LNCaP clone FGC (cell line): ENCODE measurements at regions not wholly inside any gene's neighbourhood (a gene's known extent, or its start where the extent isn't known, plus 50 kb on each side); places are given as distances from the start of the nearest gene placed in this dataset.

ENCODE experiments used
- DNase-seq: peaks from one replicate; pipeline ENCODE4 v3.0.0-alpha.2; 2011; ENCODE audit warnings: low read depth
- H3K4me3 ChIP-seq: 2 replicates; pipeline ENCODE4 v1.5.1; 2011; ENCODE audit warnings: mild to moderate bottlenecking, low read depth, low read length, control low read depth
- TF ChIP-seq, protein P1 (sequence below): IDR thresholded peaks from 2 replicates; pipeline ENCODE4 v1.5.1; 2012; ENCODE audit warnings: mild to moderate bottlenecking; ENCODE audit not compliant: control insufficient read depth, insufficient read depth; ENCODE audit errors: extremely low read depth

DNA sequence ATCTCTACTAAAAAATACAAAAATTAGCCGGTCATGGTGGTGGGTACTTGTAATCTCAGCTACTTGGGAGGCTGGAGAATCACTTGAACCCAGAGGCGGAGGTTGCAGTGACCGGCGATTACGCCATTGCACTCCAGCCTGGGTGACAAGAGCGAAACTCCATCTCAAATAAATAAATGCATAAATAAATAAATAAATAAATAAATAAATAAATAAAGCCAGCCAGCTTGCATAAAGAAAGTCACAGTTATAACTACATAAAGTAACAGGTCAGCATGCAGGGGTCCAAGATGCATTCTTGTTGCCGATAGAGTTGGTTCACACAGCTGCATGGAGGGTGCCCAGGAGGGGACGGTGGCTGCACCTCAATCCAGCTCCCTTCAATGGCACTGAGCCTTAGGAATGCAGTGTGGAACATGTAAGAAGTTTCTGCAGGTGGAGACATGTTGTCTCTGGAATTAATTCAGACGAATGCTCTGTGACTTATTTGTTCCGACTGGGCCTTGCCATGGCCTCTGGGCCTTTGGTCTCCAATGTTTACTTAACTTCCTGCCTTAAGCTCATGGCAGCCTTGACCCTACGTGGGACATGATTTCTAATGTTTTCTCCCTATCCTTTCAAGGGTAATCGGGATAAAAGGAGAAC is 159.6 kb upstream of the PRKCQ start:
- no peak overlapping the region for H3K4me3 ChIP-seq
- no peak for DNase-seq
- TF ChIP-seq, protein P1, sequence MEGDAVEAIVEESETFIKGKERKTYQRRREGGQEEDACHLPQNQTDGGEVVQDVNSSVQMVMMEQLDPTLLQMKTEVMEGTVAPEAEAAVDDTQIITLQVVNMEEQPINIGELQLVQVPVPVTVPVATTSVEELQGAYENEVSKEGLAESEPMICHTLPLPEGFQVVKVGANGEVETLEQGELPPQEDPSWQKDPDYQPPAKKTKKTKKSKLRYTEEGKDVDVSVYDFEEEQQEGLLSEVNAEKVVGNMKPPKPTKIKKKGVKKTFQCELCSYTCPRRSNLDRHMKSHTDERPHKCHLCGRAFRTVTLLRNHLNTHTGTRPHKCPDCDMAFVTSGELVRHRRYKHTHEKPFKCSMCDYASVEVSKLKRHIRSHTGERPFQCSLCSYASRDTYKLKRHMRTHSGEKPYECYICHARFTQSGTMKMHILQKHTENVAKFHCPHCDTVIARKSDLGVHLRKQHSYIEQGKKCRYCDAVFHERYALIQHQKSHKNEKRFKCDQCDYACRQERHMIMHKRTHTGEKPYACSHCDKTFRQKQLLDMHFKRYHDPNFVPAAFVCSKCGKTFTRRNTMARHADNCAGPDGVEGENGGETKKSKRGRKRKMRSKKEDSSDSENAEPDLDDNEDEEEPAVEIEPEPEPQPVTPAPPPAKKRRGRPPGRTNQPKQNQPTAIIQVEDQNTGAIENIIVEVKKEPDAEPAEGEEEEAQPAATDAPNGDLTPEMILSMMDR: no peak

GRCh38 chr10:6738112-6738768 is 158.2 kb upstream of the PRKCQ start:
- no peak for DNase-seq
- TF ChIP-seq, protein P1: no peak
- H3K4me3 ChIP-seq: no peak overlapping the region

GRCh38 chr10:6737758-6738111 is 157.7 kb upstream of the PRKCQ start:
- no peak overlapping the region for H3K4me3 ChIP-seq
- DNase-seq: no peak
- TF ChIP-seq, protein P1: no peak

DNA sequence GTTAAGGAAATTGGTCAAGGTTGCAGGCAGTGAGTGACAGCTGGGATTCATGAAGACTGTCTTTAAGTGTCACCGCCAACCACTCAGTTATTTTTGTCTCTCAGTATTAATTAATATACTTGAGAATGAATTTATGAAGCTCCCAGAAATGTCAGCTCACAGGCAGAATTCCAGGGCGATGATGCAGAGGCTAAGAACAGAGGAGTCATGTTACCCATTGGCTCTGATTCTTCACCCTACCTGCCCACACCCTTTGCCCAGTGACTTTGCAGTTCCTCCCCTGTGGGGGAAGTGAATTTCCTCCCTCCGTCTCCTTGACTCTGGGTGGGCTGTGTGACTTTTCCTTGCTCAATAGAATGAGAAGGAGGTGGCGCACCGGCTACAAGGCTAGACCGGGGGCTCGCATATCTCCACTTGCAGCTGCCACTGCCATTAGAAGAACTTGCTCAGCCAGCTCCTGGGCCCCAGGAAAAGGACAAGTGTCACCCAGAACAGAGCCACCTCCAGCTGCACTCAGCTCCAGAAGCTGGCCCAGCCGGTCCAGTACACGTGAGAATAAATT is 157.1 kb upstream of the PRKCQ start:
- TF ChIP-seq, protein P1: no peak
- no peak overlapping the region for H3K4me3 ChIP-seq
- DNase-seq: no peak

DNA sequence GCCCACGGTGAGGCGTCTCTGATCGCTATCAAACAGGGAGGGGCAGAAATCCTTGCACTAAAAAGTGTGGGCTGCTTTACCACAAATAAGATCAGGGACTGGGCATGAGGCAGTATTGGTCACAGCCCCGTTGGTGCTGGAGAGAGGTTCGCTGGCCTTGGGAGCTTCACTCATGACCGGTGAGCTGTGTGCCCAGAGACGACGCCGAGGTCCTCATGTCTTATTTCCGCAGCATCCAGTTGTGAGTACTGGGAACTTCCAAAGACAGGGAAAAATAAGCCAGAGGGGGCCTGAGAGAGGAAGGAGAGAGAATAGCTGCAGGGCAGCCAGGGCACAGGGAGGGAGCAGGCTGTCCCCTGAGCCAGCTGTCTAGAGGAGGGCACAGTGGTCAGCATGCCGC is 154.2 kb upstream of the PRKCQ start:
- no peak overlapping the region for H3K4me3 ChIP-seq
- TF ChIP-seq, protein P1: no peak
- DNase-seq: no peak

GRCh38 chr10:6729861-6730344 is 149.8 kb upstream of the PRKCQ start:
- H3K4me3 ChIP-seq: no peak overlapping the region
- DNase-seq: no peak
- TF ChIP-seq, protein P1: no peak
